BLaER1 treated with 17β-estradiol and CSF1 and Interleukin-3, amounts not matched to agents 10 nM and 100 nM (cell line): ENCODE measurements at regions not wholly inside any gene's neighbourhood (a gene's known extent, or its start where the extent isn't known, plus 50 kb on each side); places are given as distances from the start of the nearest gene placed in this dataset.
"Not testable (repeated sequence)": the region's sequence is repeated elsewhere in the genome, so short reads cannot be mapped to it uniquely, and the experiment has no call there.

ENCODE experiments used
- H3K27ac ChIP-seq, 11 experiments: shearing (Covaris generic); formaldehyde crosslinking; 2 replicates each; pipeline ENCODE4 v1.8.1; 2022
- H3K27me3 ChIP-seq, 11 experiments: shearing (Covaris generic); formaldehyde crosslinking; 2 replicates each; pipeline ENCODE4 v1.8.1; 2022
- H3K36me3 ChIP-seq, 11 experiments: shearing (Covaris generic); formaldehyde crosslinking; 2 replicates each; pipeline ENCODE4 v1.8.1; 2022
- H3K4me1 ChIP-seq, 10 experiments: shearing (Covaris generic); formaldehyde crosslinking; 2 replicates each; pipeline ENCODE4 v1.8.1; 2022
- H3K4me2 ChIP-seq, 11 experiments: shearing (Covaris generic); formaldehyde crosslinking; 2 replicates each; pipeline ENCODE4 v1.8.1; 2022
- H3K4me3 ChIP-seq, 10 experiments: shearing (Covaris generic); formaldehyde crosslinking; 2 replicates each; pipeline ENCODE4 v1.8.1; 2022
- H3K9ac ChIP-seq, 11 experiments: shearing (Covaris generic); formaldehyde crosslinking; 2 replicates each; pipeline ENCODE4 v1.8.1; 2022
- H3K9me3 ChIP-seq, 11 experiments: shearing (Covaris generic); formaldehyde crosslinking; replicated peaks in 1 of 11; 2 replicates each; pipeline ENCODE4 v1.8.1; 2022
- H4K20me1 ChIP-seq, 11 experiments: shearing (Covaris generic); formaldehyde crosslinking; 2 replicates each; pipeline ENCODE4 v1.8.1; 2022
- Cebpa-rat ChIP-seq, 11 experiments: shearing (Covaris generic); IDR thresholded peaks; 2 replicates each; pipeline ENCODE4 v1.8.1; 2022

- peaks cover 0 to 5% (median 0%) of the 10 kb centered on the region in 10 experiments; a peak in 1 of 20 replicates for H3K4me1 ChIP-seq
- no peak overlapping the region for H3K4me2 ChIP-seq
- no peaks in the 10 kb centered on the region for H4K20me1 ChIP-seq
- no peaks in the 10 kb centered on the region for H3K27me3 ChIP-seq
- no peaks in the 10 kb centered on the region; a peak in 1 of 22 replicates for H3K36me3 ChIP-seq
- H3K4me3 ChIP-seq = no peak overlapping the region
- TF ChIP-seq Cebpa-rat (IDR thresholded peaks at IDR 0.05) = no peak
- peaks cover 15 to 33% (median 31%) of the 10 kb centered on the region in 11 experiments; a peak in 21 of 22 replicates for H3K9me3 ChIP-seq
- H3K27ac ChIP-seq = no peak overlapping the region
- no peak overlapping the region for H3K9ac ChIP-seq
Observed at GRCh38 chr9:16282216-16282615, 588.3 kb downstream of the BNC2 start.

- H3K27me3 ChIP-seq = no peaks in the 10 kb centered on the region
- H3K36me3 ChIP-seq = no peaks in the 10 kb centered on the region; a peak in 1 of 22 replicates
- peaks cover 15 to 33% (median 31%) of the 10 kb centered on the region in 11 experiments for H3K9me3 ChIP-seq
- H3K9ac ChIP-seq = no peak overlapping the region
- no peak overlapping the region for H3K4me2 ChIP-seq
- TF ChIP-seq Cebpa-rat (IDR thresholded peaks at IDR 0.05) = no peak
- H3K4me1 ChIP-seq = peaks cover 0 to 5% (median 0%) of the 10 kb centered on the region in 10 experiments; a peak in 1 of 20 replicates
- no peak overlapping the region for H3K27ac ChIP-seq
- H3K4me3 ChIP-seq = no peak overlapping the region
- H4K20me1 ChIP-seq = no peaks in the 10 kb centered on the region
Observed at GRCh38 chr9:16282718-16283117, 587.8 kb downstream of the BNC2 start.

- no peak for TF ChIP-seq Cebpa-rat (IDR thresholded peaks at IDR 0.05)
Observed at GRCh38 chr9:16286160-16286559, 584.3 kb downstream of the BNC2 start.

GRCh38 chr9:16289639-16290038, 580.8 kb downstream of the BNC2 start:
- no peak overlapping the region for H3K4me3 ChIP-seq
- H4K20me1 ChIP-seq = no peaks in the 10 kb centered on the region; a peak in 1 of 22 replicates
- H3K4me1 ChIP-seq = peaks cover 20 to 28% (median 25%) of the 10 kb centered on the region in 10 experiments
- peak overlapping the region; percentile 40 to 82 (median 70) for H3K4me2 ChIP-seq
- H3K9me3 ChIP-seq = peaks cover 8 to 30% (median 19%) of the 10 kb centered on the region in 11 experiments; a peak in 21 of 22 replicates
- TF ChIP-seq Cebpa-rat (IDR thresholded peaks at IDR 0.05) = no peak
- H3K27me3 ChIP-seq = no peaks in the 10 kb centered on the region
- peak overlapping the region in 7 of 11 experiments; percentile 19 to 63 (median 46); a peak in 12 of 22 replicates for H3K27ac ChIP-seq
- peak overlapping the region in 3 of 11 experiments; percentile 5 to 24 (median 14); a peak in 2 of 22 replicates for H3K9ac ChIP-seq
- no peaks in the 10 kb centered on the region; a peak in 1 of 22 replicates for H3K36me3 ChIP-seq

More at GRCh38 chr9:16286160-16286559, 584.3 kb downstream of the BNC2 start:
- H3K27me3 ChIP-seq = no peaks in the 10 kb centered on the region
- H3K9me3 ChIP-seq = peaks cover 15 to 38% (median 31%) of the 10 kb centered on the region in 11 experiments
- no peaks in the 10 kb centered on the region; a peak in 1 of 22 replicates for H3K36me3 ChIP-seq
- no peak overlapping the region for H3K4me3 ChIP-seq
- no peak overlapping the region for H3K9ac ChIP-seq
- no peak overlapping the region for H3K27ac ChIP-seq
- H3K4me1 ChIP-seq = peaks cover 20 to 28% (median 25%) of the 10 kb centered on the region in 10 experiments
- no peaks in the 10 kb centered on the region; a peak in 1 of 22 replicates for H4K20me1 ChIP-seq
- H3K4me2 ChIP-seq = no peak overlapping the region

- peaks cover 5 to 29% (median 14%) of the 10 kb centered on the region in 11 experiments; a peak in 21 of 22 replicates for H3K9me3 ChIP-seq
- TF ChIP-seq Cebpa-rat (IDR thresholded peaks at IDR 0.05) = no peak
- H3K4me2 ChIP-seq = peak overlapping the region; percentile 40 to 82 (median 70)
- peaks cover 20 to 28% (median 25%) of the 10 kb centered on the region in 10 experiments for H3K4me1 ChIP-seq
- peak overlapping the region in 7 of 11 experiments; percentile 19 to 63 (median 46); a peak in 12 of 22 replicates for H3K27ac ChIP-seq
- H3K27me3 ChIP-seq = no peaks in the 10 kb centered on the region
- H4K20me1 ChIP-seq = no peaks in the 10 kb centered on the region; a peak in 1 of 22 replicates
- H3K36me3 ChIP-seq = no peaks in the 10 kb centered on the region; a peak in 1 of 22 replicates
- no peak overlapping the region for H3K4me3 ChIP-seq
- 0 out of 22 replicates have a peak overlapping the region, but pooled peaks of 1 of the 11 experiments have one; percentile 14 for H3K9ac ChIP-seq
Observed at GRCh38 chr9:16290169-16290568, 580.3 kb downstream of the BNC2 start.

- Histone ChIP-seq H3K4me1 (peaks cover 20 to 28% (median 25%) of the 10 kb centered on the region in 10 experiments), H3K9me3 (peaks cover 8 to 33% (median 18%) of the 10 kb centered on the region in 11 experiments; a peak in 18 of 22 replicates), H3K36me3 (no peaks in the 10 kb centered on the region), H3K4me3 (no peak overlapping the region), H3K4me2 (no peak overlapping the region), H3K9ac (no peak overlapping the region), H3K27me3 (no peaks in the 10 kb centered on the region), H3K27ac (no peak overlapping the region), H4K20me1 (no peaks in the 10 kb centered on the region; a peak in 1 of 22 replicates)
- TF ChIP-seq Cebpa-rat (IDR thresholded peaks at IDR 0.05) = no peak
Observed at GRCh38 chr9:16291921-16292320, 578.5 kb downstream of the BNC2 start.

- H3K4me2 ChIP-seq = no peak overlapping the region
- no peak overlapping the region for H3K4me3 ChIP-seq
- H3K4me1 ChIP-seq = peaks cover 19 to 25% (median 23%) of the 10 kb centered on the region in 10 experiments
- H3K9ac ChIP-seq = no peak overlapping the region
- H3K9me3 ChIP-seq = peaks cover 20 to 45% (median 33%) of the 10 kb centered on the region in 11 experiments
- H3K36me3 ChIP-seq = no peaks in the 10 kb centered on the region
- TF ChIP-seq Cebpa-rat (IDR thresholded peaks at IDR 0.05) = no peak
- H3K27ac ChIP-seq = no peak overlapping the region
- no peaks in the 10 kb centered on the region for H3K27me3 ChIP-seq
- H4K20me1 ChIP-seq = no peaks in the 10 kb centered on the region; a peak in 1 of 22 replicates
Observed at GRCh38 chr9:16293610-16294009, 576.9 kb downstream of the BNC2 start.

GRCh38 chr9:16294133-16294770, 576.2 kb downstream of the BNC2 start:
- H3K4me3 ChIP-seq = no peak overlapping the region
- H3K36me3 ChIP-seq = no peaks in the 10 kb centered on the region
- no peaks in the 10 kb centered on the region; a peak in 1 of 22 replicates for H4K20me1 ChIP-seq
- H3K9me3 ChIP-seq = peaks cover 21 to 49% (median 36%) of the 10 kb centered on the region in 11 experiments
- H3K4me2 ChIP-seq = no peak overlapping the region
- no peak for TF ChIP-seq Cebpa-rat (IDR thresholded peaks at IDR 0.05)
- H3K9ac ChIP-seq = no peak overlapping the region
- no peak overlapping the region for H3K27ac ChIP-seq
- H3K4me1 ChIP-seq = peaks cover 12 to 18% (median 16%) of the 10 kb centered on the region in 10 experiments
- H3K27me3 ChIP-seq = no peaks in the 10 kb centered on the region

- peaks cover 21 to 49% (median 36%) of the 10 kb centered on the region in 11 experiments for H3K9me3 ChIP-seq
- H3K27me3 ChIP-seq, H3K27ac ChIP-seq, H3K36me3 ChIP-seq, H3K4me3 ChIP-seq, H3K4me2 ChIP-seq, H3K9ac ChIP-seq, H4K20me1 ChIP-seq: not testable (repeated sequence)
- H3K4me1 ChIP-seq = peaks cover 5 to 11% (median 9%) of the 10 kb centered on the region in 10 experiments
Observed at GRCh38 chr9:16294940-16295339, 575.5 kb downstream of the BNC2 start.

GRCh38 chr9:16299368-16299767, 571.1 kb downstream of the BNC2 start:
- H3K27me3 ChIP-seq, H4K20me1 ChIP-seq, H3K27ac ChIP-seq, H3K4me2 ChIP-seq, H3K4me3 ChIP-seq, H3K36me3 ChIP-seq, H3K9ac ChIP-seq, H3K4me1 ChIP-seq: not testable (repeated sequence)
- peaks cover 20 to 43% (median 36%) of the 10 kb centered on the region in 11 experiments for H3K9me3 ChIP-seq
